AG04450 (cell line): ENCODE measurements at regions not wholly inside any gene's neighbourhood (a gene's known extent, or its start where the extent isn't known, plus 50 kb on each side); places are given as distances from the start of the nearest gene placed in this dataset.

ENCODE experiments used
- CTCF ChIA-PET: fragments of 300-600, 350-600 bp; formaldehyde crosslinking; extraction: SDS; loops from one replicate; lab custom pipeline; 2022; ENCODE audit warnings: antibody characterized with exemption, inconsistent platforms; lab: Charles Lee
- POLR2A ChIA-PET: fragments of 350-600 bp; formaldehyde crosslinking; extraction: SDS; loops from one replicate; lab custom pipeline; 2021; ENCODE audit warnings: antibody characterized with exemption, inconsistent platforms; lab: Yijun Ruan, JAX
- DNase-seq: peaks from one replicate; pipeline ENCODE4 v3.0.0-alpha.2; 2011; ENCODE audit warnings: low read depth, low spot score
- H3K27ac ChIP-seq: one replicate; pipeline ENCODE4 v1.5.1; 2012; ENCODE audit warnings: low read depth, low read length, control low read depth
- H3K27me3 ChIP-seq: one replicate; pipeline ENCODE4 v1.6.0; 2012; ENCODE audit warnings: low read length; ENCODE audit not compliant: control insufficient read depth, insufficient read depth
- H3K4me3 ChIP-seq: 2 replicates; pipeline ENCODE4 v1.5.1; 2011; ENCODE audit warnings: mild to moderate bottlenecking, low read depth, low read length, control low read depth
- H3K9me3 ChIP-seq: 2 replicates; pipeline ENCODE4 v1.5.1; 2012; ENCODE audit warnings: low read length; ENCODE audit not compliant: control insufficient read depth, insufficient read depth
- TF ChIP-seq, protein P1 (sequence below): IDR thresholded peaks from 2 replicates; pipeline ENCODE4 v1.5.1; 2011; ENCODE audit warnings: low read depth, low read length, control low read depth, inconsistent platforms

- Histone ChIP-seq H3K27me3 (peaks cover 4% of the 10 kb centered on the region), H3K9me3 (no peaks in the 10 kb centered on the region), H3K4me3 (no peak overlapping the region), H3K27ac (no peak overlapping the region)
- CTCF ChIA-PET: interaction anchor here (1.1 kb wide), 1 partner anchor 75 kb away, joined by 3 read pairs; no protein-coding TSS in a partner anchor
- POLR2A ChIA-PET: no interaction called here
- TF ChIP-seq, protein P1, sequence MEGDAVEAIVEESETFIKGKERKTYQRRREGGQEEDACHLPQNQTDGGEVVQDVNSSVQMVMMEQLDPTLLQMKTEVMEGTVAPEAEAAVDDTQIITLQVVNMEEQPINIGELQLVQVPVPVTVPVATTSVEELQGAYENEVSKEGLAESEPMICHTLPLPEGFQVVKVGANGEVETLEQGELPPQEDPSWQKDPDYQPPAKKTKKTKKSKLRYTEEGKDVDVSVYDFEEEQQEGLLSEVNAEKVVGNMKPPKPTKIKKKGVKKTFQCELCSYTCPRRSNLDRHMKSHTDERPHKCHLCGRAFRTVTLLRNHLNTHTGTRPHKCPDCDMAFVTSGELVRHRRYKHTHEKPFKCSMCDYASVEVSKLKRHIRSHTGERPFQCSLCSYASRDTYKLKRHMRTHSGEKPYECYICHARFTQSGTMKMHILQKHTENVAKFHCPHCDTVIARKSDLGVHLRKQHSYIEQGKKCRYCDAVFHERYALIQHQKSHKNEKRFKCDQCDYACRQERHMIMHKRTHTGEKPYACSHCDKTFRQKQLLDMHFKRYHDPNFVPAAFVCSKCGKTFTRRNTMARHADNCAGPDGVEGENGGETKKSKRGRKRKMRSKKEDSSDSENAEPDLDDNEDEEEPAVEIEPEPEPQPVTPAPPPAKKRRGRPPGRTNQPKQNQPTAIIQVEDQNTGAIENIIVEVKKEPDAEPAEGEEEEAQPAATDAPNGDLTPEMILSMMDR: no peak
- DNase-seq: no peak
Measured at GRCh38 chr18:22073411-22073810, 96.0 kb upstream of the GATA6 start.

DNA sequence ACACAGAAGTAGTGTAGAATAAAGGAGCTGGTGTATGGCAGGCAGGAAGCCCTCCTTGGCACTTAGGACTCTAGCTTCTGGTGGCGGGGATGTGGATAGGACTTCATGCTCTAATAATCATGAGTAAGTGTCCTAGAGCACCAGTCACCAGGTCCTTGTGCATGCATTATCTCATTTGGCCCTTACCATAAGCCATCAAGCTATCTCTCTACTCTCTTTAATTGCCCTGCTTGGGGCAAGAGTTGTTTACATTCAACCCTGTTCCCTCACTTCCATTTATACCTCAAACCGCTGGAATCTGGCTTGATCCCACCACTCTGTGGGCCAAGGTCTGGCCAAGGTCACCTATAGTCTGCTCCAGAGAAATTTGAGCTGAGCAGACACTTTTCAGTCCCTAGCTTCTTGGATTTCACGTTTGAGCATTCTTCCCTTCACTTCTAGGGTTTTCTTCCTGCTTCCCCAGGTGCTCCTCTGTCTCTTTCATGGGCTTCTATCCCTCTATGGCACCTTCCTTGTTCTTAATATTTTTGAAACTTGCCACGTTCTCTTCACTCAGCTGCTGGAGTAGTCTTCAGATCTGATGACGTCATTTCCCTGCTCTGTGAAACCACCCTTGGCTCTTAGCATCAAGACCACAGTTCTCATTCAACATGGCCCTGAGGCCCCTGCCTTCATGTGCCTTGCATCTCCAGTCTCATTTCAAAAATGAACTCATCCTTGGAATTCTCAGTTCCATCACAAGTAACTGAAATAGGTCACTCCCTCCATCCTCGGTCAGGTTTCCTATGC, 94.9 kb upstream of the GATA6 start:
- H3K27me3 ChIP-seq: peaks cover 6% of the 10 kb centered on the region
- DNase-seq: no peak
- TF ChIP-seq, protein P1: no peak
- H3K27ac ChIP-seq: no peak overlapping the region
- H3K4me3 ChIP-seq: no peak overlapping the region
- no peaks in the 10 kb centered on the region for H3K9me3 ChIP-seq
- POLR2A ChIA-PET: no interaction called here
- CTCF ChIA-PET: interaction anchor here (1.1 kb wide), 1 partner anchor 77 kb away, joined by 3 read pairs; no protein-coding TSS in a partner anchor

- POLR2A ChIA-PET: no interaction called here
- H3K9me3 ChIP-seq: no peaks in the 10 kb centered on the region; the same call in 1 of the 2 replicates
Measured at GRCh38 chr18:22080035-22080434, 89.4 kb upstream of the GATA6 start.

DNA sequence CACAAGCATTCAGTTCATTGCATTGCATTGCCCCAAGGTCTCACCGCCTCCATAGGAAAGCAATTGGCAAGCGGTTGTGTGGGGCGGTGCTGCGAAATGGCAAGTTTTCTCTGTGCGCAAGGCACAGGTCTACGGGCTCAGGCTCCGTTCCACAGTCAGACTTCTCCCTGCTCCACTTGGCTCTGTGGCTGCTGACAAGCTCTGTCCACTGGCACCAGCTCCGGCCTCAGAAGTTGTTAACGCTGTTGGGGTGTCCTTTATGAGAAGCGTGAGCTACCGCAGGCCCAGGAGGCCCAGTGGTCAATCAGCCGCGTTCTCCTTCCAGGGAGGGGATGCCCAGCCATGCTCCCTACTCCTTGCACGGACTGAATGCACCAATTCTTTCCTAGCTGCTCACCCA, 87.0 kb upstream of the GATA6 start:
- ChIA-PET CTCF (no interaction called here), POLR2A (no interaction called here)
- Histone ChIP-seq H3K27ac (no peak overlapping the region), H3K27me3 (peaks cover 2% of the 10 kb centered on the region), H3K9me3 (no peaks in the 10 kb centered on the region; the same call in 1 of the 2 replicates), H3K4me3 (no peak overlapping the region)
- no peak for DNase-seq
- TF ChIP-seq, protein P1: no peak

More at GRCh38 chr18:22080035-22080434, 89.4 kb upstream of the GATA6 start:
- CTCF ChIA-PET: no interaction called here
- DNase-seq: no peak
- Histone ChIP-seq H3K27ac (no peak overlapping the region), H3K4me3 (no peak overlapping the region), H3K27me3 (peaks cover 2% of the 10 kb centered on the region)
- TF ChIP-seq, protein P1: no peak

DNA sequence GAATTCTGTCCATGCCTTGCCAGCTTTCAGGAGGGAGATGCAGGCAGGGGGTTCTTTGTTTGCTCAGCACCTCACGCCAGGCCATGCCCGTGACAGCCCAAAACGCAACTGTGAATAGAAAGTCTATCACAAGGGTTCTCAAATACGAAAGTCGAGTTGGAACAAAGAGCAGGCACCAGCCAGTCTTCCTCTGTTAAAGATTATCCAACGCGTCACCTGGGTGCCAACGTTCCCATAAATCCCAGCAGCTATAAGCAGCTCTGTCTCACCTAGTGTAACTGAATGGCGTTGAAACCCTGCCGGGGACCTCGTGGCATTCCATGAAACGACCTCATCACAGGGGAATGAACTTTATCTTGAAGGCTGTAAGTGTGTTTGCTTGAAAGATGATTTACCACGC, 84.8 kb upstream of the GATA6 start:
- no peaks in the 10 kb centered on the region; the same call in 1 of the 2 replicates for H3K9me3 ChIP-seq
- no peak overlapping the region for H3K4me3 ChIP-seq
- POLR2A ChIA-PET: no interaction called here
- DNase-seq: no peak
- H3K27me3 ChIP-seq: peaks cover 8% of the 10 kb centered on the region
- TF ChIP-seq, protein P1: no peak
- no peak overlapping the region for H3K27ac ChIP-seq
- CTCF ChIA-PET: no interaction called here
